Activated naive CD8-positive, alpha-beta T cell (primary cell): ENCODE measurements at regions not wholly inside any gene's neighbourhood (a gene's known extent, or its start where the extent isn't known, plus 50 kb on each side); places are given as distances from the start of the nearest gene placed in this dataset.

Experiments used
- H3K27ac Mint-ChIP-seq: one replicate; pipeline ENCODE4 v1.8.0; 2021; ENCODE audit warnings: mixed read lengths
- H3K27me3 Mint-ChIP-seq: one replicate; pipeline ENCODE4 v1.8.0; 2021; ENCODE audit warnings: mixed read lengths
- H3K36me3 Mint-ChIP-seq: one replicate; pipeline ENCODE4 v1.8.0; 2021; ENCODE audit warnings: mixed read lengths
- H3K4me1 Mint-ChIP-seq: one replicate; pipeline ENCODE4 v1.8.0; 2021; ENCODE audit warnings: low read depth, mixed read lengths
- H3K4me3 Mint-ChIP-seq: one replicate; pipeline ENCODE4 v1.8.0; 2021; ENCODE audit warnings: mild to moderate bottlenecking, mixed read lengths
- H3K9me3 Mint-ChIP-seq: one replicate; pipeline ENCODE4 v1.8.0; 2021; ENCODE audit warnings: low read depth, mixed read lengths

- Mint-ChIP-seq H3K36me3 (no peaks in the 10 kb centered on the region), H3K4me3 (no peak overlapping the region), H3K4me1 (no peaks in the 10 kb centered on the region), H3K9me3 (no peaks in the 10 kb centered on the region), H3K27ac (no peak overlapping the region), H3K27me3 (no peaks in the 10 kb centered on the region)
Observed at GRCh38 chr4:128583753-128584712, 225.5 kb upstream of the JADE1 start.

GRCh38 chr4:128582427-128582870 is 227.1 kb upstream of the JADE1 start:
- Mint-ChIP-seq H3K27ac (no peak overlapping the region), H3K9me3 (no peaks in the 10 kb centered on the region), H3K4me3 (no peak overlapping the region), H3K27me3 (no peaks in the 10 kb centered on the region), H3K36me3 (no peaks in the 10 kb centered on the region), H3K4me1 (no peaks in the 10 kb centered on the region)

GRCh38 chr4:128579154-128579853 is 230.2 kb upstream of the JADE1 start:
- Mint-ChIP-seq H3K27me3 (no peaks in the 10 kb centered on the region), H3K4me3 (no peak overlapping the region), H3K4me1 (no peaks in the 10 kb centered on the region), H3K27ac (no peak overlapping the region), H3K36me3 (no peaks in the 10 kb centered on the region), H3K9me3 (no peaks in the 10 kb centered on the region)

GRCh38 chr4:128574706-128575105 is 234.8 kb upstream of the JADE1 start:
- Mint-ChIP-seq H3K4me1 (no peaks in the 10 kb centered on the region), H3K27me3 (peaks cover 2% of the 10 kb centered on the region), H3K4me3 (no peak overlapping the region), H3K9me3 (no peaks in the 10 kb centered on the region), H3K27ac (no peak overlapping the region), H3K36me3 (no peaks in the 10 kb centered on the region)

GRCh38 chr4:128573781-128574508 is 235.6 kb upstream of the JADE1 start:
- no peak overlapping the region for H3K4me3 Mint-ChIP-seq
- H3K9me3 Mint-ChIP-seq: no peaks in the 10 kb centered on the region
- no peaks in the 10 kb centered on the region for H3K36me3 Mint-ChIP-seq

GRCh38 chr4:128572778-128573241 is 236.7 kb upstream of the JADE1 start:
- no peaks in the 10 kb centered on the region for H3K4me1 Mint-ChIP-seq
- no peak overlapping the region for H3K4me3 Mint-ChIP-seq
- H3K36me3 Mint-ChIP-seq: no peaks in the 10 kb centered on the region
- H3K27ac Mint-ChIP-seq: no peak overlapping the region
- H3K9me3 Mint-ChIP-seq: no peaks in the 10 kb centered on the region
- peaks cover 5% of the 10 kb centered on the region for H3K27me3 Mint-ChIP-seq

More at GRCh38 chr4:128573781-128574508, 235.6 kb upstream of the JADE1 start:
- Mint-ChIP-seq H3K4me1 (no peaks in the 10 kb centered on the region), H3K27me3 (peaks cover 2% of the 10 kb centered on the region), H3K27ac (no peak overlapping the region)

- no peaks in the 10 kb centered on the region for H3K9me3 Mint-ChIP-seq
- H3K4me1 Mint-ChIP-seq: no peaks in the 10 kb centered on the region
- H3K4me3 Mint-ChIP-seq: no peak overlapping the region
- H3K27me3 Mint-ChIP-seq: peaks cover 5% of the 10 kb centered on the region
- no peaks in the 10 kb centered on the region for H3K36me3 Mint-ChIP-seq
- H3K27ac Mint-ChIP-seq: no peak overlapping the region
Observed at GRCh38 chr4:128571747-128572146, 237.8 kb upstream of the JADE1 start.

- H3K4me3 Mint-ChIP-seq: no peak overlapping the region
- H3K27me3 Mint-ChIP-seq: peaks cover 5% of the 10 kb centered on the region
- H3K36me3 Mint-ChIP-seq: no peaks in the 10 kb centered on the region
- no peaks in the 10 kb centered on the region for H3K9me3 Mint-ChIP-seq
- H3K4me1 Mint-ChIP-seq: no peaks in the 10 kb centered on the region
- H3K27ac Mint-ChIP-seq: no peak overlapping the region
Observed at GRCh38 chr4:128570387-128570975, 239.0 kb upstream of the JADE1 start.

- Mint-ChIP-seq H3K27me3 (peaks cover 5% of the 10 kb centered on the region), H3K9me3 (no peaks in the 10 kb centered on the region), H3K4me1 (no peaks in the 10 kb centered on the region), H3K4me3 (no peak overlapping the region), H3K36me3 (no peaks in the 10 kb centered on the region), H3K27ac (no peak overlapping the region)
Observed at GRCh38 chr4:128566693-128567092, 242.8 kb upstream of the JADE1 start.

- Mint-ChIP-seq H3K27me3 (peaks cover 5% of the 10 kb centered on the region), H3K4me3 (no peak overlapping the region), H3K9me3 (no peaks in the 10 kb centered on the region), H3K27ac (no peak overlapping the region), H3K4me1 (no peaks in the 10 kb centered on the region), H3K36me3 (no peaks in the 10 kb centered on the region)
Observed at GRCh38 chr4:128565565-128566186, 243.8 kb upstream of the JADE1 start.

- H3K9me3 Mint-ChIP-seq: no peaks in the 10 kb centered on the region
- no peaks in the 10 kb centered on the region for H3K36me3 Mint-ChIP-seq
- H3K27me3 Mint-ChIP-seq: peaks cover 3% of the 10 kb centered on the region
- no peak overlapping the region for H3K27ac Mint-ChIP-seq
- H3K4me3 Mint-ChIP-seq: no peak overlapping the region
- no peaks in the 10 kb centered on the region for H3K4me1 Mint-ChIP-seq
Observed at GRCh38 chr4:128565054-128565453, 244.4 kb upstream of the JADE1 start.

GRCh38 chr4:128564081-128564630 is 245.3 kb upstream of the JADE1 start:
- H3K4me3 Mint-ChIP-seq: no peak overlapping the region
- no peak overlapping the region for H3K27ac Mint-ChIP-seq
- H3K9me3 Mint-ChIP-seq: no peaks in the 10 kb centered on the region
- peaks cover 3% of the 10 kb centered on the region for H3K27me3 Mint-ChIP-seq
- H3K4me1 Mint-ChIP-seq: no peaks in the 10 kb centered on the region
- no peaks in the 10 kb centered on the region for H3K36me3 Mint-ChIP-seq

- no peaks in the 10 kb centered on the region for H3K4me1 Mint-ChIP-seq
Observed at GRCh38 chr4:128560754-128561495, 248.6 kb upstream of the JADE1 start.

More at GRCh38 chr4:128560754-128561495, 248.6 kb upstream of the JADE1 start:
- H3K9me3 Mint-ChIP-seq: no peaks in the 10 kb centered on the region
- no peak overlapping the region for H3K4me3 Mint-ChIP-seq
- no peaks in the 10 kb centered on the region for H3K27me3 Mint-ChIP-seq
- H3K36me3 Mint-ChIP-seq: no peaks in the 10 kb centered on the region
- no peak overlapping the region for H3K27ac Mint-ChIP-seq
